ENCODE measurements at regions not wholly inside any gene's neighbourhood (a gene's known extent, or its start where the extent isn't known, plus 50 kb on each side); places are given as distances from the start of the nearest gene placed in this dataset.
"Not testable (repeated sequence)": the region's sequence is repeated elsewhere in the genome, so short reads cannot be mapped to it uniquely, and the experiment has no call there.

GRCh38 chrX:88843841-88844240, 96.8 kb downstream of the CPXCR1 start:
- TF ChIP-seq, protein P1, sequence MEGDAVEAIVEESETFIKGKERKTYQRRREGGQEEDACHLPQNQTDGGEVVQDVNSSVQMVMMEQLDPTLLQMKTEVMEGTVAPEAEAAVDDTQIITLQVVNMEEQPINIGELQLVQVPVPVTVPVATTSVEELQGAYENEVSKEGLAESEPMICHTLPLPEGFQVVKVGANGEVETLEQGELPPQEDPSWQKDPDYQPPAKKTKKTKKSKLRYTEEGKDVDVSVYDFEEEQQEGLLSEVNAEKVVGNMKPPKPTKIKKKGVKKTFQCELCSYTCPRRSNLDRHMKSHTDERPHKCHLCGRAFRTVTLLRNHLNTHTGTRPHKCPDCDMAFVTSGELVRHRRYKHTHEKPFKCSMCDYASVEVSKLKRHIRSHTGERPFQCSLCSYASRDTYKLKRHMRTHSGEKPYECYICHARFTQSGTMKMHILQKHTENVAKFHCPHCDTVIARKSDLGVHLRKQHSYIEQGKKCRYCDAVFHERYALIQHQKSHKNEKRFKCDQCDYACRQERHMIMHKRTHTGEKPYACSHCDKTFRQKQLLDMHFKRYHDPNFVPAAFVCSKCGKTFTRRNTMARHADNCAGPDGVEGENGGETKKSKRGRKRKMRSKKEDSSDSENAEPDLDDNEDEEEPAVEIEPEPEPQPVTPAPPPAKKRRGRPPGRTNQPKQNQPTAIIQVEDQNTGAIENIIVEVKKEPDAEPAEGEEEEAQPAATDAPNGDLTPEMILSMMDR (IDR thresholded peaks at IDR 0.05), result not testable (repeated sequence)
- TF ChIP-seq POLR2AphosphoS5, POLR2A (IDR thresholded peaks at IDR 0.05): not testable (repeated sequence)
